ENCODE measurements at regions not wholly inside any gene's neighbourhood (a gene's known extent, or its start where the extent isn't known, plus 50 kb on each side); places are given as distances from the start of the nearest gene placed in this dataset.

- no peak overlapping the region for H2AFZ ChIP-seq (ENCODE audit: low read depth, low read length)
These were observed 196.8 kb downstream of the SPATA18 start for GRCh38 chr4:52247941-52248340.

GRCh38 chr4:52248820-52249219 lies 197.7 kb downstream of the SPATA18 start:
- H3K9ac ChIP-seq (ENCODE audit: low read length): no peak overlapping the region
- no peaks in the 10 kb centered on the region for H3K79me2 ChIP-seq (replicated peaks; ENCODE audit: insufficient read depth, low read length)
- H3K36me3 ChIP-seq (ENCODE audit: insufficient read depth, low read length): no peaks in the 10 kb centered on the region
- no peaks in the 10 kb centered on the region for H3F3A ChIP-seq (ENCODE audit: insufficient read depth, low read length, poor library complexity, severe bottlenecking)
- no peaks in the 10 kb centered on the region for H3K9me3 ChIP-seq (ENCODE audit: low read length)
- H3K9me2 ChIP-seq (ENCODE audit: insufficient read depth, low read length): no peaks in the 10 kb centered on the region
- H3K4me3 ChIP-seq (ENCODE audit: low read length): no peak overlapping the region
- no peak overlapping the region for H2AFZ ChIP-seq (ENCODE audit: low read depth, low read length)
- no peaks in the 10 kb centered on the region for H3K27me3 ChIP-seq (ENCODE audit: insufficient read depth, low read depth, low read length)
- no peak overlapping the region for H3K27ac ChIP-seq (ENCODE audit: low read length)
- H3K4me2 ChIP-seq (ENCODE audit: low read length): no peak overlapping the region
- TF ChIP-seq REST (IDR thresholded peaks at IDR 0.05; ENCODE audit: borderline replicate concordance) (no peak), SMC3 (conservative IDR thresholded peaks at IDR 0.05; ENCODE audit: poor library complexity) (no peak), EP300 (conservative IDR thresholded peaks at IDR 0.05; ENCODE audit: poor library complexity, severe bottlenecking) (no peak), TAF1 (IDR thresholded peaks at IDR 0.05; ENCODE audit: low read depth) (no peak)
- H4K20me1 ChIP-seq (ENCODE audit: insufficient read depth): no peaks in the 10 kb centered on the region

More at GRCh38 chr4:52247941-52248340, 196.8 kb downstream of the SPATA18 start:
- no peaks in the 10 kb centered on the region for H3K27me3 ChIP-seq (ENCODE audit: insufficient read depth, low read depth, low read length)
- H3K4me3 ChIP-seq (ENCODE audit: low read length): no peak overlapping the region
- H3K36me3 ChIP-seq (ENCODE audit: insufficient read depth, low read length): no peaks in the 10 kb centered on the region
- no peaks in the 10 kb centered on the region for H3K9me3 ChIP-seq (ENCODE audit: low read length)
- H3K27ac ChIP-seq (ENCODE audit: low read length): no peak overlapping the region
- H3K9me2 ChIP-seq (ENCODE audit: insufficient read depth, low read length): no peaks in the 10 kb centered on the region
- H3F3A ChIP-seq (ENCODE audit: insufficient read depth, low read length, poor library complexity, severe bottlenecking): no peaks in the 10 kb centered on the region
- no peak overlapping the region for H3K9ac ChIP-seq (ENCODE audit: low read length)
- TF ChIP-seq POLR2AphosphoS5 (IDR thresholded peaks at IDR 0.05) (no peak), TAF1 (IDR thresholded peaks at IDR 0.05; ENCODE audit: low read depth) (no peak), RAD21 (conservative IDR thresholded peaks at IDR 0.05) (no peak), EZH2 (IDR thresholded peaks at IDR 0.05; ENCODE audit: borderline replicate concordance, insufficient read depth, low read length, poor library complexity, severe bottlenecking) (no peak), SMC3 (conservative IDR thresholded peaks at IDR 0.05; ENCODE audit: poor library complexity) (no peak), EP300 (conservative IDR thresholded peaks at IDR 0.05; ENCODE audit: poor library complexity, severe bottlenecking) (no peak), MXI1 (conservative IDR thresholded peaks at IDR 0.05; ENCODE audit: poor library complexity, severe bottlenecking) (no peak), REST (IDR thresholded peaks at IDR 0.05; ENCODE audit: borderline replicate concordance) (no peak), CTCF (IDR thresholded peaks at IDR 0.05; ENCODE audit: poor library complexity, severe bottlenecking) (no peak)
- no peaks in the 10 kb centered on the region for H4K20me1 ChIP-seq (ENCODE audit: insufficient read depth)
- H3K4me2 ChIP-seq (ENCODE audit: low read length): no peak overlapping the region
- no peaks in the 10 kb centered on the region for H3K79me2 ChIP-seq (replicated peaks; ENCODE audit: insufficient read depth, low read length)

Measured in neural cell (in vitro differentiated cells).